NCI-H146 (cell line): ENCODE measurements at regions not wholly inside any gene's neighbourhood (a gene's known extent, or its start where the extent isn't known, plus 50 kb on each side); places are given as distances from the start of the nearest gene placed in this dataset.
"Not testable (repeated sequence)": the region's sequence is repeated elsewhere in the genome, so short reads cannot be mapped to it uniquely, and the experiment has no call there.

Source experiments
- DNase-seq: peaks from one replicate; lab custom pipeline; 2025; lab: John Stamatoyannopoulos, UW

DNA sequence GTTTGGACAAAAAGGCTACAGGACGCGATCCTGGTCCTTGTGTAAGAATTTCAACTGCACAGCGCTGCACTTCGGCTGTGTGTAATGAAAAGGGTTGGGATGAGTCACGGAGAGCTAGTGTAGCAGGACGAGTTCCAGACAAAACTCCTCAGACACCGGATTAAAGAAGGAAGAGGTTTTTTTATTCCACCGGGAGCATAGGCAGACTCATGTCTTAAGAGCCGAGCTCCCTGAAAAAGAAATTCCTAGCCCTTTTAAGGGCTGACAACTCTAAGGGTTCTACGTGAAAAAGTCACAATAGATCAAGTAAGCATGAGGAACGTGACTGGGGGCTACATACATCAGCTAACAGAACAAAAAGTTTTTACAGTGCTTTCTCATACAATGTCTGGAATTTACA lies 54.8 kb upstream of the FAM90A1 start:
- not testable (repeated sequence) for DNase-seq

DNA sequence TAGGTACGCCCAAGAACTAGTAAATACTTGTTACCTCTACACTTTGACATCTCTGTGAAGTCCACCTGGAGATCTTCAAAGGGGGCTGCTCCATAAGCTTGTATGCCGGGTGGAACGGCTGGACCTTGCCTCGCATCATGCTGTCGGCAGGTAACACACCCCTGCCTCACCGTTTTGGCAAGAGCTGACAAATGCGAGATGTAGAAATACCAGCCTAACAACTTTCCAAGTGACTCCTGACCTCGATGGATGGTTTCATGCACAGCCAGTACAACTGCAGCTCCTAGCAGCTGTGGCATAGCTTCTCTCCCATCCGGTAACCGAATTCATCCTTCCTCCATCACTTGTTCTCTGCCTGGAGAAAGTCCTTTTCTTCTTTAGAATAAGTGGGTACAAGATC lies 58.3 kb upstream of the FAM90A1 start:
- DNase-seq = not testable (repeated sequence)

DNA sequence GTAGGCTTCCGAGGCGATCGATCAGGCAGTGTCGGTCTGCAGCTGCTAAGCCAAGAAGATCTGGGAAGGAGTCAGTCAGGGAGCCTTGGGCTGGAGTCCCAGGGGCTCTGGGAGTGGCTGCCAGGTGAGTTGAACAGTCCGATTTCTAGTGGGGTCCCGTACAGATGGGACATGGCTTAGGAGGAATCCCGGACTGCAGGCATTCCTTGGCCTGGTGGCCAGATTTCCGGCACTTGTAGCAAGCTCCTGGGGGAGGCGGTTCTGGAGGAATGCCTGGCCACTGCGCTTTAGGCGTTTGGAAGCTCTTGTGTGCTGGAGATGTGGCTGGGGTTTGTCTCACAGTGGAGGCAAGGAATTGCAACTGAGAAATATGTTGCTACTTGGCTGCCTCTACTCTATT lies 64.3 kb upstream of the FAM90A1 start:
- not testable (repeated sequence) for DNase-seq

DNA sequence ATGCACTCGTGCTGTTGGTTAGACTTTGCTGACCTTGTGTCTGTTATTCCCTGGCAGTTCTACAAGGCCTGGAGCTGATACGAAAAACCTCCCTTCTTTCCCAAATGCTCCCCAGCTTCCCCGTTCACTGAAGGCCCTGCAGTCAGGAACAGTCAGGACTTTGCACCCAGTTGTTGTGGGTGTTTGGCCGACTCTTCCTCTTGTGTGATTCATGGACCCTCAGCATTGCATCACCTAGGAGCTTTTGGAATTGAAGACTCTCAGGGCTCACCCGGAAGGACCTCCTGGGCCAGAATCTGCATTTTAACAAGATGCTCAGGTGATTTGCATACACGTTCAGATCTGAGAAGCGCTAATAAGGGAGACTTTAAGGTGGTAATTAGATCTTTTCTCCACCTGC lies 67.2 kb upstream of the FAM90A1 start:
- DNase-seq = not testable (repeated sequence)

DNA sequence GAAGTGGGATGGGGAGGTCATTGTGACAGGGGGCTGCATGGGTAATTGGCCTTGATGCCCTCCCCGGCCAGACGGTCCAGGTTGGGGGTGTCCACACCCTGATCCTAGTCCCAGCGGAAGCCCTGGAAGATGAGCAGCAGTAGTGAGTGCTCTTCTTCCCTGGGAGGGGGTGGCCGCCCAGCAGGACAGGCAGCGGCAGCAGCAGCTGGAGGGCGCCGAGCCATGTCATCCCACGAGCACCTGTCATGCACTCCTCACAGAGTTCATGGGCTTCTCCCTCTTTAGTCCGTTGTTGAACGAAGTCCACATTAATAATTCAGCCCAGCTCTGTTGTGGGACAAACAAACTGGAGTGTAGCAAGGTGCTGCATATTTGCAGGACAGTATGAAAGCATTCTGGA lies 81.2 kb upstream of the FAM90A1 start:
- DNase-seq = not testable (repeated sequence)

DNA sequence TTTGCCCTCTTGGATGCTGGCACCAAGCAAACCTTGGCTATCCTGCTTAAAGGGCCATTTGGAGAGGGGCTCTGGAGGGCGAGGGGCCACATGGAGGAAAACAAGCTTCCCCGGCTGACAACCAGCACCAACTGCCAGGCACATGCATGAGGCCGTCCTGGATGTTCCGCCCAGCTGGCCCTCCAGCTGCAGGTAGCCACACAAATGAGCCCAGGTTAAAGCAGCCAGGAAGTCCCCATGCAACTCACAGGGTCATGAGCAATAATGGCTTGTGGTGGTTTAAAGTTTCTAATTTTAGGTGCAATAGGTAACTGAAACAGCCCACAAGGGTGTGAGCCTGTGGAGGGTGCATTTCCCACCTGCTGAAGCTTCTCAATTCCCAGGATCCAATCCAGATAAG lies 88.6 kb upstream of the FAM90A1 start:
- DNase-seq = not testable (repeated sequence)

DNA sequence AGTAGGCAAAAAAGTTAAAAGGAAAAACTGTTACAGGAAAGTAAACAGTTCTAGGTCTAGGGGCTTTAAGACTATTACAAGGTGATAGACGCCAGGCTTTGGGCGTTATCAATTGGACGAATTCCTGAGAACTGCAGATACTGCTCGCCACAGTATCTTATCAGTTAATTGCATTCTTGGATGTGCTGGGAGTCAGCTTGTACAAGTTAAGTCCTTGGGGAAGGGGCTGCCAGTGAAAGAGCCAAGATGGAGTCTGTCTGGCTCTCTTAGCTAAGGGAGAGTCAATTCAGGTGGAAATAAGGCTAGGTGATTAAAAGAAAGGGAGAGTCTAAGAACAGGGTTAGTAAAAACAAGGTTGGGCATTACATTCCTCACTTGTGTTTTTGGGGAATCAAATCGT lies 90.3 kb upstream of the FAM90A1 start:
- DNase-seq = not testable (repeated sequence)

DNA sequence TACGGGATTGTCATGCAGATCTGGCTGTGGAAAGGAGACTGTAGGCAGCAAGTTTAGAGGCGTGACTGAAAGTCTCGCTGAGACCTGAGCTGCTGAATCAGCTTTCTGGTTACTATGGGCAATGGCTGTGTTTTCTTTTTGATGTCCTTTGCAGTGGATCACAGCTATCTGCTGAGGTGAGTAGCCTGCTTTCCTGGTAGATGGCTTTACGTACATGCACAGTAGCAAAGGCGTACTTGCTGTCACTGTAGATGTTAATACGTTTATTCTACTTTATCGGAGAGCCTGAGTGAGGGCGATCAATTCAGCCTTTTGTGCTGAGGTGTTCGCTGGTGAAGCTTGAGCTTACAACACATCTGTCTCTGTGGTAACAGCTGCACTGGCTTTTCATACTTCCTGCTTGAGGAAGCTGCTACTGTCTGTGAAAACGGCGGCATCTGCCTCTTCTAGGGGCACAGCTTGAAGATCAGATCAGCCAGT lies 92.9 kb upstream of the FAM90A1 start:
- not testable (repeated sequence) for DNase-seq

DNA sequence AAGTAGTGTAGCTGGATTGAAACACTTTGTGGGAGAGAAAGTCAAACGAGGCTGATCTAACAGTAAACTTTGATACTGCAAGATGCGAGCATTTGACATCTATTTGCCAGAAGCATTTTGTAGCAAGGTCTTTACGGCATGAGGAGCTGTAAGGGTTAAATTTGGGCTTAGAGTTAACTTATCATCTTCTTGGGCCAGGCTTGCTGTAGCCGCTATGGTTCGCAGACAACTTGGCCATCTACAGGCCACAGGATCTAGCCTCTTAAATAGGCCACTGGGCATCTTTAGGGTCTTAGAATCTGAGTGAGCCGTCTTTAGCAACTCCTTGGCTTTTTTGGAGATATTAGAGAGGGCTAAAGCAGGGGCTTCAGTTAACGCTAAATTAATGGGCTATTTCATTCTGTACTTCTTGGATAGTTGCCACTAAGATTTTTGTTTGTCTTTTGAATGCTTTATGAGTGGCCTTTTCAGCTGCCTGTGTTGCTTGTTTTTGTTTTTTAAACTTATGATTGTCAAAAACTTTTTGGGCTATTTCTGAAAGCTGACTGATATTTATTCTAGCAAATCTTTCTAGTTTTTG lies 93.5 kb upstream of the FAM90A1 start:
- DNase-seq = not testable (repeated sequence)

DNA sequence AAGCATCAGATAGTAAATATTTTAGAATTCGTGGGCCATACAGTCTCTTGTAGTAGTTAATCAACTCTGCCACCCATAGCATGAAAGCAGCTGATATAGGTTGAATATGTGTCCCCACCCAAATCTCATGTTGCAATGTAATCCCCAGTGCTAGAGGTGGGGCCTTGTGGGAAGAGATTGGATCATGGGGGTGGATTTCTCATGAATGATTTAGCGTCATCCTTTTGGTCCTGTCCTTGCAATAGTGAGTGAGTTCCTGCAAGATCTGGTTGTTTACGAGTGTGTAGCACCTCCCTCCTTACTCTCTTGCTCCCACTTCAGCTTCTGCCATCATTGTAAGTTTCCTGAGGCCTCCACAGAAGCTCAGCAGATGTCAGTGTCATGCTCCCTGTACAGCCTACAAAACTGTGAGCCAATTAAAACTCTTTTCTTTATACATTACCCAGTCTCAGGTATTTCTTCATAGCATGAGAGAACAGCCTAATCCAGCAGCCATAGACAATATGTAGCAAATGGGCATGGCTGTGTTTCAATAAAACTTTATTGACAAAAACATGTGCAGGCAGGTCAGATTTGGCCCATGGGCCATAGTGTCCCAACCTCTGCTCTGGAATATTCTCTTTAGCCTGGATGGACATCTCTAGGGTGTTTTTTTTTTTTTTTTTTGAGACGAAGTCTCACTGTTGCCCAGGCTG lies 97.9 kb upstream of the FAM90A1 start:
- DNase-seq = not testable (repeated sequence)

DNA sequence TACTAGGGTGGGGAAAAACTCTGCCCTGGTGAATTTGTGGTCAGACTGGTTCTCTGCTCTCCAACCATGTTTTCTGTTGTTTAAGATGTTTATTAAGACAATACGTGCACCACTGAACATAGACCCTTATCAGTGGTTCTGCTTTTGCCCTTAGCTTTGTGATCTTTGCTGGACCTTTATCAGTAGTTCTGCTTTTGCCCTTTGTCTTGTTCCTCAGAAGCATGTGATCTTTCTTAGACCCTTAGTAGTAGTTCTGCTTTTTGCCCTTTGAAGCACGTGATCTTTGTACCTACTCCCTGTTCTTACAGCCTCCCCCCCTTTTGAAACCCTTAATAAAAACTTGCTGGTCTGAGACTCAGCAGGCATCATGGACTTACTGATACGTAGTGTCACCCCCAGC lies 101.4 kb upstream of the FAM90A1 start:
- not testable (repeated sequence) for DNase-seq

DNA sequence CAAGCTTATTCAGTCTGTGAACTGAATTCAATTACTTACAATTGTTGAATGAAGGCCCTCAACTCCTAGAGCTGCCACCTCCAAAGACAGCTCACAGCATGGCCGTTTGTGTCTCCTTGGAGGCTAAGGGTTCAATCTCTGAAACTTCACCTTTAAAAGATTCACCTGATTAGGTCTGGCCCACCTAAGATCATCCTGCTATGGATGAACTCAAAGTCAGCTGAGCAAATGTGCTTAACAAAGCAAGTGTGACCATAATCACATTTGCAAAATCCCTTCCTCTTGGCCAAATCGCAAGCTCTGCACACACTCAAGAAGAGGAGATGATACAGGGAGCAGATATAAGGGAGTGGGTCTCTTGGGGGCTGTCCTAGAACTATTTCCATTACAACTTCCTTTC lies 105.0 kb upstream of the FAM90A1 start:
- DNase-seq = not testable (repeated sequence)

DNA sequence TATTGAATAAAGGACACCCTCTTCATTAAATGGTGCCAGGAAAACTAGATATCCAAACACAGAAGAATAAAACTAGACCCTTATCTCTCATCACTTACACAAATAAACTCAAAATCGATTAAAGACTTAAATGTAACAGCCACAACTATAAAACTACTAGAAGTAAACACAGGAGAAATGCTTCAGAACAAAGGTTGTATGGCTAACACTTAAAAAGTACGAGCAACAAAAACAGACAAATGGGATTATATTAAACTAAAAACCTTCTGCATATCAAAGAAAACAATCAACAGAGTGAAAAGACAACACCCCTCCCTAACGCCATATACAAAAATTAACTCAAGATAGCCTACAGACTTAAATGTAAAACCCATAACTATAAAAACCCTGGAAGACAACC lies 104.7 kb upstream of the CLEC6A start:
- not testable (repeated sequence) for DNase-seq

DNA sequence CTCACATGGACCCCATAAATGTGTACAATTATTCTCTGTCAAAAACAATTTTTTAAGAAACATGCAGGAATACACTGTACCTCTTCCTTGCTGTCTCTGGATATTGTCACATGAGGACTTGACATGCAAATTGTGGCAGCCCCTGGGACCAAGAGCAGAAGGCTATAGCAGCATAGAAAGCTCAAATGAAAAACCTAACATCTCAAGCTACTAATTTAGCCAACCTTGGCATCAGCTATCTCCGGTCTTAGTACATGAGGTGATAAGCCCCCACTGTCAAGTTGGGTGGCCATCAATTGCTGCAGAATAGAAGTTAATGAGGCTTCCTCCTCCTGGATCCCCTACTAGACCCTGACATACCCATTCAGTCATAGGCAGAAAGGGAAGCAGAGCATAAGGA lies 101.0 kb upstream of the CLEC6A start:
- DNase-seq = not testable (repeated sequence)

DNA sequence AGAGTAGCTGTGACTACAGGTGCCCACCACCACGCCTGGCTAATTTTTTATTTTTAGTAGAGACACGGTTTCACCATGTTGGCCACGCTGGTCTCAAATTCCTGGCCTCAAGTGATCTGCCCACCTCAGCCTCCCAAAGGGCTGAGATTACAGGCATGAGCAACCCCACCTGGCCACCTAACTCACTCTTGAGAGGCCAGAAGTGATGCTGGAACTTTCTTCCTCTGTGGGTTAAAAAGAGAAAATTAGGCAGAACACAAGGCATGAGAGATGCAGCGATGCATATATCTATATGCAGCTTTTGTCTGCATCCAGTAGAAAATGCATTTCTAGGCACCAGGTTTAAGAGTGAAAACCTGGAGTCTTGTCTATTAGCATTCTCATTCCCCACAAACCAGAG lies 100.2 kb upstream of the CLEC6A start:
- not testable (repeated sequence) for DNase-seq

DNA sequence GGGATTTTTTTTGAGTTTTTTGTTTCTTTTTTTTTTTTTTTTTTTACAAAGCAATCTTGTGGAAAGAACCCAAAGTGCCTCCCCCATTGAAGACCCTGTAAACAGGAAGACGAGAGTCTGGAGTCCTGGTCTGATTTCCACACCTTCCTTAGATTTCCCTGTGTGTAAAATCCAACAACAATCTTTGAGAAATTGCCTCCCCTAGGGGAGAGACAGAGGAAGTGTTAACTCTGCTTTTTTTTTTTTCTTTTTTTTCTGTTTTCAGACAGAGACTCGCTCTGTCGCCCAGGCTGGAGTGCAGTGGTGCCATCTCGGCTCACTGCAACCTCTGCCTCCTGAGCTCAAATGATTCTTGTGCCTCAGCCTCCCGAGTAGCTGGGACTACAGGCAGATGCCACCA lies 82.0 kb upstream of the CLEC6A start:
- not testable (repeated sequence) for DNase-seq

DNA sequence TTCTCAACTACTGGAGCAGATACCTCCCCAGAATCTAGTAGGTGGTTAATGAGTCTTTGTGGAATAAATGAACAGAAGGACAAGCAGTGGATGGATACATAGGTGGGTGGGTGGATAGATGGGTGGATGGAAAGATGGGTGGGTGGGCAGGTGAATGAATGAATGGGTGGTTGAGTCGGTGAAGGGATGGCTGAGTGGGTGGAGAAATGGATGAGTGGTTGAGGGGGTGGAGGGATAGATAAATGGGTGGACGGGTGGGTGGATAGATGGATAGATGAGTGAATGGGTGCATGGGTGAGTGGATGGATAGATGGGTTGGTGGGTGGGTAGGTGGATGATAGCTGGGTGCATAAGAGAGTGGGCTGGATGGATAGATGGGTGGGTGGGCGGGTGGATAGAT lies 80.6 kb upstream of the CLEC6A start:
- DNase-seq = not testable (repeated sequence)

DNA sequence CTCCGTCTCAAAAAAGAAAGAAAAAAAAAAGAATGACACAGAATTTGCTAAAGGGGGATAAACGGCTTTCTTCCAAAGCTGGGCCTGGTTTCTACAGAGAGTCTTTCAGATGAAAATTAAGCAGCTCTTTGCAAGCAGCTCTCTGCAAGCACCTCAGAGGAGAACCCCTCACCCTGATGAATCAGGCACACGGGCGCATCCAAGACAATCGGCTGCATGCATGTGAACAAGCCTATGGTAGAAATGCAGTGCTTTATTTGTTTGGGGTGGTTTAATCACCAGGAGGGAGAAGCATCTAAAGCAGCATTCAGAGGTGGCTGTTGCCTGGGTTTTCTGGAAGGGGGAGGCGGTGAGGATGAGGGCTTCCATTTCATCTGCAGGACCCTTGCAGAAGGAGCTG lies 78.0 kb upstream of the CLEC6A start:
- not testable (repeated sequence) for DNase-seq

DNA sequence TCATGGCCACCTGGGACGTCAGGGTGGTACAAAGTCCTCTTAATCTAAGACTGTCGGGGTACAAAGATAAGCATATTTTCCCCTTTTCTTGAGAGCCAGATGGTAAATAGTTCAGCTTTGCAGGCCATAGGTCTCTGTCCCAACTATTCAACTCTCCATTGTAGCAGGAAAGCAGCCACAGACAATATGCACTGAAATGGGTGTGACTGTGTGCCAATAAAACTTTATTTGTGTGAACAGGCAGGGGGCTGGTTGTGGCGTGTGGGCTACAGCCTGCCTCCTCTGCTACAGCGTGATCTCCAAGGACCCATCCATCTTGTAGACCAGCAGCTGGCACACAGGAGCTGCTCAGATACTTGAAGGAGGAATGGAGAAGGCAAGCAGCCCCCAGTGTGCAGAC lies 73.2 kb upstream of the CLEC6A start:
- DNase-seq = not testable (repeated sequence)

DNA sequence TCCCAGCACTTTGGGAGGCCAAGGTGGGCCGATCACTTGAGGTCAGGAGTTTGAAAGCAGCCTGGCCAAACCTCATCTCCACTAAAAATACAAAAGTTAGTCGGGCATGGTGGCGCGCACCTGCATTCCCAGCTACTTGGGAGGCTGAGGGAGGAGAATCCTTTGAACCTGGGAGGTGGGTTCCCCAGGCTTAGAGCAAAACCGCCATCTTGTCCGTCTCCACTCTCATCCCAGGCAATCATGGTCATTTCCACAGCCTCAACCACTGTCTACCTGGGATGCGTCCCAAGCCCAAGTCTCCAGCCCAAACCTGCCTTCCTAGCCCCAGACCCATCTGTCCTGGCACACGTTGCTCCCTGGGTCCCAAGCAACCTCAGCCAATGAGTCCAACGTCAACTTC lies 71.1 kb upstream of the CLEC6A start:
- not testable (repeated sequence) for DNase-seq

DNA sequence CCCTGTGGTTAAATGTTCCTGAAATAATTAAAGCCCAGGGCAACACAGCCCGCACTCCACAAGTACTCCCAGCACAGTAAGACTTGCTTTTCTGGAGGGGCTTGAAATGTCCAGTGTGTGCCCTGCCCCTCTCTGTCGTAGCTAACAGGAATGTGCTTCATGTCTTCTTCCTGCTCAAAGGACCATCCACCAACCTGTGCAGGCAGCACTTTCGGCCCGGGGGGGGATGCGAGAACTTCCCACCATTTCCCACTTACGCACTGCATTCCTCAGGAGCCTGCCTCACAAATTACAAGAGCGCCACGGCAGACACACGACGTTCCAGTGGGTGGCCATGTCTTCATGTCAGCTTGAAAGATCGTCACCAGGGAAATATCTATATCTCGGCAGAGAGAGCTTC lies 70.3 kb upstream of the CLEC6A start:
- not testable (repeated sequence) for DNase-seq

DNA sequence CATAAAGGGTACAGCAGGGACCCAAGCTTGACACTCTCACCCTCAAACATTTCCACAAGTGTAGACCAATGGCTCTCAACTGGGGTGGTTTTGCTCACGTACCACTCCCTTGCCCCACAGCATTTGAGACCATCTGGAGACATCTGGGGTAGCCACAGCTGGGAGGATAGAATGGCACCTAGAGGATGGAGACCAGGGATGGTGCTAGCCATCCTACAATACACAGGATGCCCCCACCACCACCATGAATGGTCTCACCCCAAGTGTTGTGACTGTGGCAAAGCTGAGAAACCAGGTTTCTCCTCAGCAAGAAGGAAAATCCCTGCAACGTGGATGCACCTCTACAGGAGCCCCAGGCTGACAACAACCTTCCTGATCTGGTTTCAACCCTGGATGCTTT lies 69.1 kb upstream of the CLEC6A start:
- not testable (repeated sequence) for DNase-seq

DNA sequence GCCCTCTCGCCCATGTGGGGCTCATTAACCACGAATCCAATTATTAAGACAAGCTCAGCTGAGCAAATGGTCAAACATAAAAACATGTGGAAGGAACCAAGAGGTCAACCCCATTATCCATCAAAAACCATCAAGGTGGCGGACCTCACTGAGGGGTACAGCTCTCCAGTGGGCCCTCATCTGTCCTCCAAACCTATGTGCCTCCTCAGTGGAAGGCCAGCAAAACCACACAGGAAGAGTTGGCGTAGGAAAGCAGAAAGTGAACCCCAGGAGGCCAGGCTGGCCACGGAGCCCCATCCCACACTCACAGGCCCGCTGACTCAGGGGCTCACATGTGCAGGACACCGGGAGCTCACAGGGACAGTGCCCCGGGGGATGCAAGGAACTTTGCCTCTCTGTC lies 66.5 kb upstream of the CLEC6A start:
- not testable (repeated sequence) for DNase-seq
